SH-SY5Y (cell line): ENCODE measurements at regions not wholly inside any gene's neighbourhood (a gene's known extent, or its start where the extent isn't known, plus 50 kb on each side); places are given as distances from the start of the nearest gene placed in this dataset.

Experiments
- GATA2 ChIP-seq: IDR thresholded peaks from 2 replicates; pipeline ENCODE4 v1.6.1; 2011; ENCODE audit warnings: mild to moderate bottlenecking, low read depth, low read length
- GATA3 ChIP-seq: IDR thresholded peaks from 2 replicates; pipeline ENCODE4 v1.6.1; 2011; ENCODE audit warnings: low read depth, mild to moderate bottlenecking, low read length, moderate library complexity

DNA sequence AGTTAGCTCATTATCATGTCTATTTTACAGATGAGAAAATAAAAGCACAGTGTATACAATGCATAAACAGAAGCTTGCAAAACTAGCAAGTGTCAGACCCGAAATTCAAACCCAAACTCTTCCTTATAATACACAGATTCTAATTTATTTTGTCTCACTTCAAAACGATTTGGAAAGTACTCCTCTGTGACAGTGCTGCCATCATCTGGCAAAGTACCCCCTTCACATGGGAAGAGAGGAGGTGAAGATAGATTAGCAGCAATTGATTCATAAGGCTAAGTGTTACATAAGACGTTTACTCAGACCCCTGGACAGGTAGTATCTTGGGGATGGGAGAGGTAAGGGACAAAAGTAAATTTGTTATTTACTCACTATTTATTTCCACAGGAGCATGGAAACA is 744.0 kb upstream of the SGO1 start:
- TF ChIP-seq GATA2 = no peak
- TF ChIP-seq GATA3 = no peak
